OCI-LY3 (cell line): ENCODE measurements at regions not wholly inside any gene's neighbourhood (a gene's known extent, or its start where the extent isn't known, plus 50 kb on each side); places are given as distances from the start of the nearest gene placed in this dataset.
"Not testable (repeated sequence)": the region's sequence is repeated elsewhere in the genome, so short reads cannot be mapped to it uniquely, and the experiment has no call there.

Experiments used
- CTCF ChIP-seq: fragments of 200-600, 300-600 bp; sonication (generic); IDR thresholded peaks from 2 replicates; pipeline ENCODE4 v1.5.1; 2014; ENCODE audit warnings: antibody characterized with exemption, low read length, low read depth
- EZH2phosphoT487 ChIP-seq: fragments of 200-600 bp; shearing (Covaris generic); IDR thresholded peaks from 2 replicates; pipeline ENCODE4 v1.6.1; 2018; ENCODE audit warnings: antibody characterized with exemption, mixed run types, low read depth

GRCh38 chr13:21261487-21262216 is 85.2 kb downstream of the MRPL57 start:
- not testable (repeated sequence) for TF ChIP-seq CTCF, EZH2phosphoT487
